NCI-H446 (cell line): ENCODE measurements at regions not wholly inside any gene's neighbourhood (a gene's known extent, or its start where the extent isn't known, plus 50 kb on each side); places are given as distances from the start of the nearest gene placed in this dataset.
"Not testable (repeated sequence)": the region's sequence is repeated elsewhere in the genome, so short reads cannot be mapped to it uniquely, and the experiment has no call there.

Experiments
- DNase-seq, 2 experiments: peaks; one replicate each; lab custom pipeline; 2025; lab: John Stamatoyannopoulos, UW

DNA sequence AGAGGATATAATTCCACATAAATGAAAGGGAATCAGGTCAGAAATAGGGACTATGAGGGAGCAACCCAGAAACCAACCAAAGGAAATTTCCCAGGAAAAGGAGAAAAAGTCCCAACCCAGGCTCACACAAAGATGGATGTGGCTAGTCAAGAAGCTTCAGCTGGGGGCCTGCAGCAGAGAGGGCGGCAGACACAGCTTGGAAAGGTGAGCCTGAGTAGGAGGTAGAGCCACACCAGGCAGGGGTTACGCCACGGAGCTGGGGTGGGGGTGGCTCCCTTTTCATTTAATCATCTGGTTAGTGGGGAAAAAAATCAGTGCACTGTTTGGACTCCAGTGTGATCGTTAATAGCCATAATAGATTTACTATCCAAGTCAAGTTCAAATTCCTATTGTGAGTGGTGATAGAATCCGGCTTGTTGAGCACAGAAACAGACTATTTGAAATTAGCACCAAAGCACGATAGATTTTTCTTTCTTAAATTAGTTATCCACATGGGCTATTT lies 220.6 kb downstream of the TPBG start:
- no peak for DNase-seq

- DNase-seq: no peak
Measured at GRCh38 chr6:82584856-82585255, 221.2 kb downstream of the TPBG start.

- no peak for DNase-seq
Measured at GRCh38 chr6:82588020-82588419, 224.4 kb downstream of the TPBG start.

DNA sequence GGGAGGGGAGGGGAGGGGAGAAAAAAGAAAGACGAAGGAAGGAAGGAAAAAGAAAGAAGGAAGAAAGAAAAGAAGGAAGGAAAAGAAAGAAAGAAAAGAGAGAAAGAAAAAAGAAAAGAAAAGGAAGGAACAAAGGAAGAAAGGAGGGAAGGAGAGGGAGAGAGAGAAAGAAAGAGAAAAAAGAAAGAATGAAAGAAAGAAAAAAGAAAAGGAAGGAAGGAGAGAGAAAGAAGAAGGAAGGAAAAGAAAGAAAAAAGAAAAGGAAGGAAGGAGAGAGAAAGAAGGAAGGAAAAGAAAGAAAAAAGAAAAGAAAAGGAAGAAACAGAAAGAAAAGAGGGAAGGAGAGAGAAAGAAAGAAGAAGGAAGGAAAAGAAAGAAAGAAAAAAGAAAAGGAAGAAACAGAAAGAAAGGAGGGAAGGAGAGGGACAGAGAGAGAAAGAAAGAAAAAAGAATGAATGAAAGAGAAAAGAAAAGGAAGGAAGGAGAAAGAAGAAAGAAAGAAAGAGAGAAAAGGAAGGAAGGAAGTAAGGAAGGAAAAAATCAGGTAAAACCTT lies 225.3 kb downstream of the TPBG start:
- DNase-seq: no peak

GRCh38 chr6:82589509-82590206 lies 226.0 kb downstream of the TPBG start:
- no peak for DNase-seq

GRCh38 chr6:82597201-82597600 lies 233.6 kb downstream of the TPBG start:
- peak; percentile 12 to 24 for DNase-seq

GRCh38 chr6:82602776-82603175 lies 239.2 kb downstream of the TPBG start:
- DNase-seq: no peak

DNA sequence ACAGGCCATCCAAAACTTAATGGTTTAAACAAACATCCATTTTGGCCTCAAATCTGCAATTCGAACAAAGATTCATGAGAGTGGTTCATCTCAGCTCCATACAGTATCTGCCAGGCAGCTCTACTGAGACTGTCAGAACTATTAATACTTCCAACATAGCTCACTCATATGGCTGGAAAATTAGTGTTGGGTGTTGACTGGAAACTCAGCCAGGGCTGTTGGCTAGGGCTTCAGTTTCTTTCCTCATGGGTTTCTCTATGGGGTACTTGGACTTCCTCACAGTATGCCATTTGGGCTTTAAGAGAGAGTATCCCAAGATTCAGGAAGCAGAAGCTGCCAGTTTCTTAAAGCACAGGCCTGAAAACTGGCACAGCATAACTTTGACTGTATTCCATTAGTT lies 240.3 kb downstream of the TPBG start:
- peak; percentile 55 to 64 for DNase-seq

GRCh38 chr6:82607998-82608725 lies 244.5 kb downstream of the TPBG start:
- DNase-seq: no peak

DNA sequence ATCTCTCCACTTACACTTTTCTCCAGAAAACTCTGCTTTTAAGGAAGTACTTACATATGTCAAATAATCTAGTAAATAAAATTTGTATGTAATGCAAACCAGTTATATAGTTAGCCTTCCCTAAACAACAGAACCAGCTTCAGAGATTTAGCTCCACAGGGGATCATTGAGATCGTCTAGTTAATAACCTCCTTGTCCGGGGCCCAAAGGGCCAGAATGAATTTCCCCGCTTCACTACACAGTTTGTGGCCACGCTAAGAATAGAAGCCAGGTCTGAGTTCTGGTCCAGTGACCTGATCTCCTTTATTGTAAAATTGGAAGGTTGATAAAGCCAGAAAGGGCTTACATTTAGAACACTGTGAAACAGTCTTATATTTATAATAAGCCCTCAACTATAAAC lies 245.2 kb downstream of the TPBG start:
- no peak for DNase-seq

GRCh38 chr6:82611751-82612150 lies 248.1 kb downstream of the TPBG start:
- DNase-seq: no peak

- no peak for DNase-seq
Measured at GRCh38 chr6:82612475-82613039, 248.9 kb downstream of the TPBG start.

DNA sequence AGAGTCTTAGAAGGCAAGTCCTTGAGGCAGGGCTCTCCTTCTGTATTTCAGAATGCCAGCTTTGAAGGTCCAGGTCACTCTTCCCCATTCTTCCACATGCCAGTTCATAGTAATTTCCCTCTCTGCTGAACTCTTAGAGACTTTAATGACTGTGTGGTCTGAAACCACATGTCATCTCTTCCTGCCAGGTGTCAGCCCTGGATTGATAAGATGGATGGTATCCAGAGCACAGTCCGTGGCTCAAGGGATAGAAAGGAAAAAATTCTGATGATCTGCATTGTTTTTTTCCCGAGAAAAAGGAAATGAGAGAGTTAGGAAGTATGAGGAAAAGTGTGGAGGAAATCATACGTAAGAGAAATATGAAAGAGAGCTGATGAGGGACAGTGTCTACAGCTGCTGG lies 250.9 kb downstream of the TPBG start:
- no peak for DNase-seq

DNA sequence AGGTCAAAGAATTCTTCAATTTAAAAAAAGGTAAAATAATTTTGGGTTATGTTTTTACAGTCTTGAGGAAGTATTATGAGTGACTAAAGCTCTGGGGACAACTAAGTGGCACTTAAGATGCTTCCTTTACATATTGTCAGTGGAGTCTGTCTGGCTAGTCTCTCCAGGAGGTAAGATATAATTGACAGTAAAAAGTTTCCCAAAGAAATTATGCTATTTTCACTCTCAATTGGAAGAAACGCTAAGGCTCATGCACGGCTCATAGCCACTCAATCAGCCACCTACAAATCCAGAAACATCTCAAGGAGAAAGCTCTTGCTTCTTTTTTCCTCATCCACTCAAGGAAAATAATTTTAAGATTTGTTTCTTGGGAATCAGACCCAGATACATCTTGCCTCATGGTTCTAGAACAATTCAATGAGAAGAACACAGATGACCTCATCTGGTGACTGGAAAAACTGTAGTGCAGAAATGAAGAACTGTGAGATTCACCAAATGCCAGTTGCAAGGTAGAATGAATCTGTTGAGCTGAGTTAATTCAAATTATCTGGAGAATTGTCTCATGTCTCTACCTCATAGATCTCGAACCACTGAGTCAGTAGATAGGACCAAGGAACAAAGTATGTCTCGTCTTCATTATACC lies 252.9 kb downstream of the TPBG start:
- no peak for DNase-seq

DNA sequence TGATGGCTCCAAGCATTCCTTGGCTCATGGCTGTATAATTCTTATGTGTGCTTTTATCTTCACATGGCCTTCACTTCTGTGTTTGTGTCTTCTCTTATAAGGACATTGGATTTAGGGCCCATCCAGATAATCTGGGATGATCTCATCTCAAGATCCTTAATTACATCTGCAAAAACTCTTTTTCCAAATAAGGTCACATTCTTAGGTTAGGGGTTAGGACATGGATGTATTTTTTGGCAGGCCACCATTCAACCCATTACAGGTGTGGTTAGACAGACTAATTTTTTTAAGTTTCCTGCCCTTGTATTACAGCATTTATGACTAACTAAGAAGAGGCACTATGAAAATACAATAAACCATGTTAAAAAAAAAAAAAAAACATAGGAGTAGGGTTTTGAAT lies 254.0 kb downstream of the TPBG start:
- no peak for DNase-seq

DNA sequence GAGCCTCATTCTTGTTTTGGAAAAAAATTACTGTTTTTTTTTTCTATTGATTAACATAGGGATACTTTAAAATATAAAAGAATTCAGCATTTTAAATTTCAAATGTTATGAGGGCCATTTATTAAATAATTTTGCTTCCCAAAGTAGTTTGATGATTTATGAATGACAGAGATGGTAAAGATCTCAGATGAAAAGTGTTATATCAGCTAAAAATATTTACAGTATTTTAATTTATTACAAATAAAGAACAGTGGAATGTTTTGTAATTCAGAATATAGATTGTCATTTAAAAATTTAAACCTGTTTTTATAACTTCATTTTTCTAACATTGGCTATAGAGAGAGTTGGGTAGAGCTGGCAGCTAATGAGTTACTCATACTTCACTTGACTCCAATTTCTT lies 256.0 kb downstream of the TPBG start:
- DNase-seq: no peak

GRCh38 chr6:82622461-82622860 lies 258.8 kb downstream of the TPBG start:
- DNase-seq: no peak

DNA sequence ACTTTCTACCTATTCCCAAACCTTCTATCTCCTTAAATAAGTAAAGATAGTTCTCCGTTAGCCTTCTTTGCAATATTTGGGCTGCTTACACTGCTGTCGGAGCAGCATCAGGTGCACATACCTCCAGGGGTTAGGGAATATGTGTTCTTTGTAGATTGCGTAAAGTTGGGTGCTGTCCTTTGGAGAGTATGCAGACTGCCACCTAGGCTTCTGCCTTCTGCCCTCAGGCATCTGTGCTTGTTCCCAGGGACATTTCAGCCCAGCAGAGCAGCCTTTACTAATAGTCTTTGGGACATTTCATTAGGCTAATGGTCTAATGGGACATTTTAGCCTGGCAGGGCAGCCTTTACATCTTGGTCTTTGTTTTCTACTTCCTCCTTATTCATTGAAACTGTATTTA lies 260.6 kb downstream of the TPBG start:
- DNase-seq: no peak

GRCh38 chr6:82626946-82627345 lies 263.3 kb downstream of the TPBG start:
- DNase-seq: not testable (repeated sequence)

DNA sequence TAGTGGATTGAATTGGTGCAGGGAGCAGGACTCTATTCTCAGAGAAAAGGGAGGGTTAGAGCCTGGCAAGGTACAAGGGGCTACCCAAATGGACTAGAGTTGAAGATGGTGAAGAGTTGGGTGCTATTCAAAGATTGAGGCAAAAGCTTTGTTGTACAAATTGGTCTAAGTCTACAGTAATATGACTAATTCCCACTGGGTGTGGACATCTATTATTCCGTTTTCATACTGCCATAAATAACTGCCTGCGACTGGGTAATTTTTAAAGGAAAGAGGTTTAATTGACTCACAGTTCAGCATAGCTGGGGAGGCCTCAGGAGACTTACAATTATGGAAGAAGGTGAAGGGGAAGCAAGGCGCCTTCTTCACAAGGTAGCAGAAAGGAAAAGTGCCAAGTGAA lies 266.3 kb downstream of the TPBG start:
- DNase-seq: no peak

DNA sequence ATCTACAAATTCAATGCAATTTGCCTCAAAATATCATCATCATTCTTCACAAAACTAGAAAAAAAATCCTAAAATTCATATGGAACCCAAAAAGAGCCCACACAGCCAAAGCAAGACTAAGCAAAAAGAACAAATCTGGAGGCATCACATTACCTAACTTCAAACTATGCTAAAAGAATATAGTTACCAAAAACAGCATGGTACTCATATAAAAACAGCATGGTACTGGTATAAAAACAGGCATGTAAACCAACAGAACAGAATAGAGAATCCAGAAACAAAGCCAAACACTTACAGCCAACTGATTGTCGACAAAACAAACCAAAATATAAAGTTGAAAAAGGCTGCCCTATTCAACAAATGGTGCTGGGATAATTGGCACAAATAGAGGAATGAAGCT lies 278.1 kb downstream of the TPBG start:
- DNase-seq: no peak

DNA sequence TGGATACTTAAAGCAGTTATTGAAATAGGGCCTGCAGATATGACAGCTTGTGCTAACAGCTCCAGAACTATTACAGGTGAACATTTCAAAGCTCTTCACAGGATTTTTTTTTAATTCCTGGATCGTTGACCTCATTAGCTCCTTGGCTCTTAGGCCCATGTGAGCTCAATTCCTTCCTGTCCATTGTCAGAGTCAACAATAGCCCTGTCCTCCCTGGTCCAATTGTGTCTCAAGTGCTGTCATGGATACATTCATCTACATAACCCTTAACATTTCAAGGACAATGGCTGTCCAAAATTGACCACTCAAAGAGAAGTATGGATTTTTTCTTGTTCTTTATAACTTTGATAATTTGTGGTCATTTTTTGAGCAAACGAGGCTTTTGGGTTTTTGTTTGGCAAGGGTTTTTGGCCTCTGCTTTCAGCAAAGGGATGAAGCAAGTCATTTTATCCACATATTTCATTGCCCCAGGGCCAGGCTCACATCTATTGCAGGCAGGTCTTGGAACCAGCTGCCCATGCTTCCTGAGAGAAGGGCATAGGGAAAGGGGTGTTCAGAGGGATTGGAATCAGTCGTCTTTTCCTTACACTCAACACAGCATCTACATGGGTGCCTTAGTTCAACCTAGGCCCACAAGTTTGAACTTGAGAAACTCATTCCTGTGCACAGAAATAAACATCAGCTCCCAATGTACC lies 282.1 kb downstream of the TPBG start:
- DNase-seq: no peak
